MM.1S (cell line): ENCODE measurements at regions not wholly inside any gene's neighbourhood (a gene's known extent, or its start where the extent isn't known, plus 50 kb on each side); places are given as distances from the start of the nearest gene placed in this dataset.

Source experiments
- DNase-seq: peaks from one replicate; pipeline ENCODE4 v3.0.0-alpha.2; 2015
- H2AFZ ChIP-seq: fragments of 300-600 bp; sonication (generic); 2 replicates; pipeline ENCODE4 v1.6.0; 2016; ENCODE audit warnings: antibody characterized with exemption, low read length
- H3F3A ChIP-seq: fragments of 300-600 bp; sonication (generic); 2 replicates; pipeline ENCODE4 v1.6.1; 2016; ENCODE audit warnings: mild to moderate bottlenecking, antibody characterized with exemption, low read length, moderate library complexity, mixed read lengths; ENCODE audit not compliant: insufficient read depth
- H3K27ac ChIP-seq: fragments of 300-600 bp; sonication (generic); 2 replicates; pipeline ENCODE4 v1.5.1; 2016; ENCODE audit warnings: mild to moderate bottlenecking, low read length
- H3K27me3 ChIP-seq: fragments of 300-600 bp; sonication (generic); replicated peaks from 2 replicates; pipeline ENCODE4 v1.6.0; 2016; ENCODE audit warnings: low read length; ENCODE audit not compliant: insufficient read depth
- H3K36me3 ChIP-seq: fragments of 300-600 bp; sonication (generic); replicated peaks from 2 replicates; pipeline ENCODE4 v1.6.1; 2016; ENCODE audit warnings: mild to moderate bottlenecking, low read length, mixed read lengths; ENCODE audit not compliant: insufficient read depth
- H3K4me1 ChIP-seq: fragments of 300-600 bp; sonication (generic); 2 replicates; pipeline ENCODE4 v1.6.1; 2016; ENCODE audit warnings: low read length, mixed read lengths
- H3K4me2 ChIP-seq: fragments of 300-600 bp; sonication (generic); 2 replicates; pipeline ENCODE4 v1.6.0; 2016; ENCODE audit warnings: low read depth, low read length
- H3K4me3 ChIP-seq: fragments of 300-600 bp; sonication (generic); 2 replicates; pipeline ENCODE4 v1.5.1; 2016; ENCODE audit warnings: low read length, mixed read lengths
- H3K79me2 ChIP-seq: fragments of 300-600 bp; sonication (generic); 2 replicates; pipeline ENCODE4 v1.6.1; 2016; ENCODE audit warnings: mixed run types, low read length, mixed read lengths
- H3K9ac ChIP-seq: fragments of 300-600 bp; sonication (generic); 2 replicates; pipeline ENCODE4 v1.6.1; 2016; ENCODE audit warnings: low read length, mixed read lengths
- H3K9me2 ChIP-seq: fragments of 300-600 bp; sonication (generic); replicated peaks from 2 replicates; pipeline ENCODE4 v1.6.1; 2016; ENCODE audit warnings: mild to moderate bottlenecking, low read length, mixed read lengths; ENCODE audit not compliant: insufficient read depth
- H3K9me3 ChIP-seq: fragments of 300-600 bp; sonication (generic); replicated peaks from 2 replicates; pipeline ENCODE4 v1.6.1; 2016; ENCODE audit warnings: mild to moderate bottlenecking, low read length, mixed read lengths; ENCODE audit not compliant: insufficient read depth
- H4K20me1 ChIP-seq: fragments of 300-600 bp; sonication (generic); 2 replicates; pipeline ENCODE4 v1.6.1; 2016; ENCODE audit warnings: mild to moderate bottlenecking, low read length, moderate library complexity, mixed read lengths; ENCODE audit not compliant: insufficient read depth
- CTCF ChIP-seq: fragments of 300-600 bp; sonication (generic); IDR thresholded peaks from 2 replicates; pipeline ENCODE4 v1.5.1; 2016; ENCODE audit warnings: antibody characterized with exemption, low read length, mixed read lengths
- EZH2 ChIP-seq: fragments of 300-600 bp; sonication (generic); optimal IDR thresholded peaks from 2 replicates; pipeline ENCODE3; 2017; ENCODE audit warnings: low read depth, mild to moderate bottlenecking, antibody characterized with exemption, low read length, mixed read lengths
- EZH2phosphoT487 ChIP-seq: fragments of 300-600 bp; sonication (generic); IDR thresholded peaks from 2 replicates; pipeline ENCODE4 v1.6.1; 2018; ENCODE audit warnings: antibody characterized with exemption, low read length

GRCh38 chr7:136292365-136292764, 315.2 kb upstream of the MTPN start:
- no peaks in the 10 kb centered on the region for H3K27me3 ChIP-seq
- H3K4me3 ChIP-seq = no peak overlapping the region
- H3K9me2 ChIP-seq = no peaks in the 10 kb centered on the region
- no peaks in the 10 kb centered on the region for H3K36me3 ChIP-seq
- H3F3A ChIP-seq = peaks cover 5% of the 10 kb centered on the region; the same call in 1 of the 2 replicates
- no peak overlapping the region for H3K9ac ChIP-seq
- H3K79me2 ChIP-seq = no peaks in the 10 kb centered on the region
- H3K27ac ChIP-seq = no peak overlapping the region
- H3K4me2 ChIP-seq = no peak overlapping the region
- H3K9me3 ChIP-seq = no peaks in the 10 kb centered on the region
- H2AFZ ChIP-seq = no peak overlapping the region
- no peak for DNase-seq
- H4K20me1 ChIP-seq = no peaks in the 10 kb centered on the region
- peaks cover 10% of the 10 kb centered on the region for H3K4me1 ChIP-seq
- TF ChIP-seq EZH2phosphoT487 (no peak), CTCF (no peak), EZH2 (no peak)

GRCh38 chr7:136290351-136290750, 313.2 kb upstream of the MTPN start:
- Histone ChIP-seq H3F3A (peaks cover 5% of the 10 kb centered on the region; the same call in 1 of the 2 replicates), H4K20me1 (no peaks in the 10 kb centered on the region), H3K9me3 (no peaks in the 10 kb centered on the region), H2AFZ (no peak overlapping the region), H3K79me2 (no peaks in the 10 kb centered on the region), H3K4me2 (no peak overlapping the region), H3K36me3 (no peaks in the 10 kb centered on the region), H3K9me2 (no peaks in the 10 kb centered on the region; the same call in 1 of the 2 replicates), H3K27me3 (no peaks in the 10 kb centered on the region), H3K4me1 (peaks cover 10% of the 10 kb centered on the region), H3K27ac (no peak overlapping the region), H3K9ac (no peak overlapping the region), H3K4me3 (no peak overlapping the region)
- no peak for TF ChIP-seq EZH2phosphoT487
- no peak for TF ChIP-seq CTCF
- TF ChIP-seq EZH2 = no peak
- no peak for DNase-seq

- DNase-seq = no peak
- Histone ChIP-seq H4K20me1 (no peaks in the 10 kb centered on the region), H3K79me2 (no peaks in the 10 kb centered on the region), H3K9me2 (no peaks in the 10 kb centered on the region), H3K9me3 (no peaks in the 10 kb centered on the region), H3K4me1 (no peaks in the 10 kb centered on the region), H3K27me3 (no peaks in the 10 kb centered on the region), H3K36me3 (no peaks in the 10 kb centered on the region), H2AFZ (no peak overlapping the region), H3K9ac (no peak overlapping the region), H3K27ac (no peak overlapping the region), H3F3A (no peaks in the 10 kb centered on the region), H3K4me3 (no peak overlapping the region), H3K4me2 (no peak overlapping the region)
- TF ChIP-seq EZH2 = no peak
- no peak for TF ChIP-seq EZH2phosphoT487
- TF ChIP-seq CTCF = no peak
Measured at GRCh38 chr7:136278057-136278456, 300.9 kb upstream of the MTPN start.
